ENCODE measurements at regions not wholly inside any gene's neighbourhood (a gene's known extent, or its start where the extent isn't known, plus 50 kb on each side); places are given as distances from the start of the nearest gene placed in this dataset.

GRCh38 chr3:148083526-148084182 is 614.0 kb upstream of the AGTR1 start:
- ChIA-PET POLR2A (ENCODE audit: low non-redundant PET) (no interaction called here), CTCF (no interaction called here)
- DNase-seq (ENCODE audit: low spot score): no peak

GRCh38 chr3:148084931-148085330 is 612.8 kb upstream of the AGTR1 start:
- DNase-seq (ENCODE audit: low spot score): no peak
- no peak overlapping the region for H3K27ac ChIP-seq
- ChIA-PET POLR2A (ENCODE audit: low non-redundant PET) (no interaction called here), CTCF (no interaction called here)
- TF ChIP-seq CTCF (conservative IDR thresholded peaks at IDR 0.05; ENCODE audit: low read depth): no peak

More at GRCh38 chr3:148083526-148084182, 614.0 kb upstream of the AGTR1 start:
- no peak for TF ChIP-seq CTCF (conservative IDR thresholded peaks at IDR 0.05; ENCODE audit: low read depth)
- H3K27ac ChIP-seq: no peak overlapping the region

GRCh38 chr3:148087601-148088371 is 609.9 kb upstream of the AGTR1 start:
- H3K27ac ChIP-seq: no peak overlapping the region
- no peak for TF ChIP-seq CTCF (conservative IDR thresholded peaks at IDR 0.05; ENCODE audit: low read depth)
- ChIA-PET POLR2A (ENCODE audit: low non-redundant PET) (no interaction called here), CTCF (interaction anchor here (0.8 to 1.5 kb wide), 2 partner anchors 11 to 21 kb away, joined by 3 to 4 read pairs; no protein-coding TSS in a partner anchor)
- DNase-seq (ENCODE audit: low spot score): no peak

GRCh38 chr3:148089171-148089570 is 608.5 kb upstream of the AGTR1 start:
- H3K27ac ChIP-seq: no peak overlapping the region

GRCh38 chr3:148090156-148090555 is 607.5 kb upstream of the AGTR1 start:
- no peak for DNase-seq (ENCODE audit: low spot score)
- ChIA-PET CTCF (interaction anchor here (0.6 to 1.0 kb wide), 2 partner anchors 29 to 506 kb away, joined by 3 to 4 read pairs; no protein-coding TSS in a partner anchor), POLR2A (ENCODE audit: low non-redundant PET) (no interaction called here)
- no peak overlapping the region for H3K27ac ChIP-seq
- no peak for TF ChIP-seq CTCF (conservative IDR thresholded peaks at IDR 0.05; ENCODE audit: low read depth)

More at GRCh38 chr3:148089171-148089570, 608.5 kb upstream of the AGTR1 start:
- no peak for DNase-seq (ENCODE audit: low spot score)
- ChIA-PET CTCF (no interaction called here), POLR2A (ENCODE audit: low non-redundant PET) (no interaction called here)
- no peak for TF ChIP-seq CTCF (conservative IDR thresholded peaks at IDR 0.05; ENCODE audit: low read depth)

- no peak for DNase-seq (ENCODE audit: low spot score)
- CTCF ChIA-PET: interaction anchor here (0.7 kb wide), 2 partner anchors 142 to 183 kb away, joined by 3 to 4 read pairs; no protein-coding TSS in a partner anchor
- POLR2A ChIA-PET (ENCODE audit: low non-redundant PET): no interaction called here
- no peak overlapping the region for H3K27ac ChIP-seq
- no peak for TF ChIP-seq CTCF (conservative IDR thresholded peaks at IDR 0.05; ENCODE audit: low read depth)
These were observed 604.9 kb upstream of the AGTR1 start for GRCh38 chr3:148092624-148093347.

All from RWPE1 (cell line).